DOHH2 (cell line): ENCODE measurements at regions not wholly inside any gene's neighbourhood (a gene's known extent, or its start where the extent isn't known, plus 50 kb on each side); places are given as distances from the start of the nearest gene placed in this dataset.

Experiments used
- H3F3A ChIP-seq: fragments of 200-600 bp; sonication (generic), shearing (Covaris generic); 2 replicates; pipeline ENCODE4 v1.6.0; 2016; ENCODE audit warnings: antibody characterized with exemption, mild to moderate bottlenecking; ENCODE audit not compliant: control insufficient read depth, insufficient read depth
- H3K27ac ChIP-seq: fragments of 200-600 bp; sonication (generic); 2 replicates; pipeline ENCODE4 v1.5.1; 2014; ENCODE audit warnings: low read depth, mild to moderate bottlenecking, low read length, moderate library complexity
- H3K27me3 ChIP-seq: fragments of 200-600 bp; sonication (generic); 2 replicates; pipeline ENCODE4 v1.6.1; 2014; ENCODE audit warnings: mild to moderate bottlenecking, low read length, mixed read lengths; ENCODE audit not compliant: control insufficient read depth
- H3K36me3 ChIP-seq: fragments of 200-600 bp; sonication (generic); 2 replicates; pipeline ENCODE4 v1.6.1; 2014; ENCODE audit warnings: mild to moderate bottlenecking, low read length, moderate library complexity, mixed read lengths; ENCODE audit not compliant: control insufficient read depth
- H3K4me1 ChIP-seq: fragments of 200-600 bp; sonication (generic); 2 replicates; pipeline ENCODE4 v1.6.1; 2014; ENCODE audit warnings: mild to moderate bottlenecking, low read length, mixed read lengths; ENCODE audit not compliant: control insufficient read depth
- H3K4me2 ChIP-seq: fragments of 200-600 bp; sonication (generic); 2 replicates; pipeline ENCODE4 v1.6.0; 2014; ENCODE audit warnings: mild to moderate bottlenecking, low read length, moderate library complexity
- H3K4me3 ChIP-seq: fragments of 200-600 bp; sonication (generic); 2 replicates; pipeline ENCODE4 v1.5.1; 2014; ENCODE audit warnings: mild to moderate bottlenecking, low read length, mixed read lengths
- H3K79me2 ChIP-seq: fragments of 200-600 bp; sonication (generic); 2 replicates; pipeline ENCODE4 v1.6.1; 2014; ENCODE audit warnings: mild to moderate bottlenecking, low read length, mixed read lengths; ENCODE audit not compliant: control insufficient read depth
- H3K9me2 ChIP-seq: fragments of 200-600 bp; sonication (generic); replicated peaks from 2 replicates; pipeline ENCODE4 v1.6.1; 2014; ENCODE audit warnings: mild to moderate bottlenecking, low read length, mixed read lengths; ENCODE audit not compliant: control insufficient read depth
- H3K9me3 ChIP-seq: fragments of 200-600 bp; sonication (generic); 2 replicates; pipeline ENCODE4 v1.6.1; 2014; ENCODE audit warnings: antibody characterized with exemption, low read length, mixed read lengths; ENCODE audit not compliant: control insufficient read depth, insufficient read depth
- H4K20me1 ChIP-seq: fragments of 200-600 bp; sonication (generic); 2 replicates; pipeline ENCODE4 v1.6.0; 2014; ENCODE audit warnings: low read depth, mild to moderate bottlenecking, antibody characterized with exemption, low read length, moderate library complexity; ENCODE audit not compliant: control insufficient read depth, insufficient read depth
- EZH2phosphoT487 ChIP-seq: fragments of 200-600 bp; sonication (generic); IDR thresholded peaks from 2 replicates; pipeline ENCODE4 v1.6.1; 2017; ENCODE audit warnings: borderline replicate concordance, mild to moderate bottlenecking, antibody characterized with exemption, low read length, moderate library complexity, mixed read lengths
- TF ChIP-seq, protein P1 (sequence below): fragments of 200-600 bp; sonication (generic); IDR thresholded peaks from one replicate; pipeline ENCODE4 v1.5.1; 2014; ENCODE audit warnings: antibody characterized with exemption, mild to moderate bottlenecking, low read depth, low read length; ENCODE audit not compliant: poor library complexity, severe bottlenecking

DNA sequence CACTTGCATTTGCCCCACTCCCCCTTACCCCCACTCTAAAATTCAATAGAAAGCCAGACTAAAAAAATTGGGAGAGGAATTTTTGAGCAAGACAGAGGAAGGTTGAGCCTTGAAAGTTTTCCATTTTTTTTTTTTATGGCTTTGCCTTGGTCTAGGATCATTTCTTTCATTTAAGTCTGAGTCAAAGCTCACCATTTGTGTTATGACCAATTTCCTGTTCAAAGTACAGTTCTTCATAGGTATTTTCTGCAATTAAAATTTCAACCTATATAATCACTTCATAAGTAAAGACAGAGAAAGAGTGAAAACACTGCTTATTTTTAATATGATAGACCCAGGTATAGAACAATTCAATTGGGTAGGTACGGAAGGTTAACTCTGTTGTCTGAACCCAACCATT, 436.6 kb upstream of the ADGRL2 start:
- no peaks in the 10 kb centered on the region for H3K4me1 ChIP-seq
- H3K27me3 ChIP-seq: no peaks in the 10 kb centered on the region
- no peaks in the 10 kb centered on the region for H3K36me3 ChIP-seq
- H3F3A ChIP-seq: no peaks in the 10 kb centered on the region
- no peaks in the 10 kb centered on the region; the same call in 1 of the 2 replicates for H3K9me3 ChIP-seq
- no peaks in the 10 kb centered on the region for H3K9me2 ChIP-seq
- H4K20me1 ChIP-seq: no peaks in the 10 kb centered on the region
- TF ChIP-seq, protein P1, sequence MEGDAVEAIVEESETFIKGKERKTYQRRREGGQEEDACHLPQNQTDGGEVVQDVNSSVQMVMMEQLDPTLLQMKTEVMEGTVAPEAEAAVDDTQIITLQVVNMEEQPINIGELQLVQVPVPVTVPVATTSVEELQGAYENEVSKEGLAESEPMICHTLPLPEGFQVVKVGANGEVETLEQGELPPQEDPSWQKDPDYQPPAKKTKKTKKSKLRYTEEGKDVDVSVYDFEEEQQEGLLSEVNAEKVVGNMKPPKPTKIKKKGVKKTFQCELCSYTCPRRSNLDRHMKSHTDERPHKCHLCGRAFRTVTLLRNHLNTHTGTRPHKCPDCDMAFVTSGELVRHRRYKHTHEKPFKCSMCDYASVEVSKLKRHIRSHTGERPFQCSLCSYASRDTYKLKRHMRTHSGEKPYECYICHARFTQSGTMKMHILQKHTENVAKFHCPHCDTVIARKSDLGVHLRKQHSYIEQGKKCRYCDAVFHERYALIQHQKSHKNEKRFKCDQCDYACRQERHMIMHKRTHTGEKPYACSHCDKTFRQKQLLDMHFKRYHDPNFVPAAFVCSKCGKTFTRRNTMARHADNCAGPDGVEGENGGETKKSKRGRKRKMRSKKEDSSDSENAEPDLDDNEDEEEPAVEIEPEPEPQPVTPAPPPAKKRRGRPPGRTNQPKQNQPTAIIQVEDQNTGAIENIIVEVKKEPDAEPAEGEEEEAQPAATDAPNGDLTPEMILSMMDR: no peak
- TF ChIP-seq EZH2phosphoT487: no peak
- no peaks in the 10 kb centered on the region for H3K79me2 ChIP-seq
- no peak overlapping the region for H3K27ac ChIP-seq
- H3K4me2 ChIP-seq: no peak overlapping the region
- H3K4me3 ChIP-seq: no peak overlapping the region

- Histone ChIP-seq H3K79me2 (no peaks in the 10 kb centered on the region), H4K20me1 (no peaks in the 10 kb centered on the region), H3K9me3 (no peaks in the 10 kb centered on the region), H3K27me3 (no peaks in the 10 kb centered on the region), H3F3A (no peaks in the 10 kb centered on the region), H3K27ac (no peak overlapping the region), H3K4me3 (no peak overlapping the region), H3K4me2 (no peak overlapping the region), H3K4me1 (no peaks in the 10 kb centered on the region), H3K9me2 (no peaks in the 10 kb centered on the region), H3K36me3 (no peaks in the 10 kb centered on the region)
- TF ChIP-seq, protein P1: no peak
- TF ChIP-seq EZH2phosphoT487: no peak
These were observed 442.6 kb upstream of the ADGRL2 start for GRCh38 chr1:81358151-81358550.

GRCh38 chr1:81351864-81352263, 448.9 kb upstream of the ADGRL2 start:
- Histone ChIP-seq H3K79me2 (no peaks in the 10 kb centered on the region), H3K4me1 (no peaks in the 10 kb centered on the region), H3K27ac (no peak overlapping the region), H4K20me1 (no peaks in the 10 kb centered on the region), H3F3A (no peaks in the 10 kb centered on the region), H3K4me2 (no peak overlapping the region), H3K4me3 (no peak overlapping the region), H3K36me3 (no peaks in the 10 kb centered on the region), H3K9me2 (no peaks in the 10 kb centered on the region), H3K9me3 (no peaks in the 10 kb centered on the region), H3K27me3 (no peaks in the 10 kb centered on the region)
- no peak for TF ChIP-seq EZH2phosphoT487
- TF ChIP-seq, protein P1: no peak
